H1 (cell line): ENCODE measurements at regions not wholly inside any gene's neighbourhood (a gene's known extent, or its start where the extent isn't known, plus 50 kb on each side); places are given as distances from the start of the nearest gene placed in this dataset.

Experiments used
- CBX5 ChIP-seq: fragments of 300-800, 300-1000 bp; sonication (generic); IDR thresholded peaks from 2 replicates; pipeline ENCODE4 v1.7.1; 2016; ENCODE audit warnings: antibody characterized with exemption, low read length, low read depth
- EGR1 ChIP-seq: IDR thresholded peaks from 2 replicates; pipeline ENCODE4 v1.6.1; 2011; ENCODE audit warnings: low read depth, low read length, borderline replicate concordance
- EP300 ChIP-seq, 2 experiments: IDR thresholded peaks; 1 replicate in 1 of 2; 2 replicates in 1 of 2; pipeline ENCODE4 v1.6.1; 2011 to 2012; ENCODE audit warnings: low read depth in 2 of 2, low read length in 2 of 2, mild to moderate bottlenecking in 2 of 2, borderline replicate concordance in 1 of 2, inconsistent platforms in 1 of 2, moderate library complexity in 1 of 2
- EZH2 ChIP-seq: fragments of 200-600 bp; sonication (generic); IDR thresholded peaks from 2 replicates; pipeline ENCODE4 v1.7.1; 2012; ENCODE audit warnings: low read depth, mild to moderate bottlenecking, moderate library complexity, low read length, inconsistent platforms; ENCODE audit not compliant: severe bottlenecking
- POLR2AphosphoS5 ChIP-seq: IDR thresholded peaks from 2 replicates; pipeline ENCODE4 v1.6.1; 2011; ENCODE audit warnings: low read depth, low read length
- TCF12 ChIP-seq: IDR thresholded peaks from 2 replicates; pipeline ENCODE4 v1.6.1; 2011; ENCODE audit warnings: low read depth, mild to moderate bottlenecking, low read length

- TF ChIP-seq EZH2, result no peak
- TF ChIP-seq POLR2AphosphoS5, result no peak
- no peak for TF ChIP-seq EP300 (IDR thresholded peaks at IDR 0.05; ENCODE audit: borderline replicate concordance in 1 of 2, low read depth in 2 of 2, low read length in 2 of 2)
- no peak for TF ChIP-seq EGR1
- no peak for TF ChIP-seq TCF12
- no peak for TF ChIP-seq CBX5
- TF ChIP-seq, all 59 proteins: peak for 0
Observed at GRCh38 chrX:109936598-109936997, 66.3 kb upstream of the TMEM164 start (continued).
